HG03045 (cell line): ENCODE measurements at regions not wholly inside any gene's neighbourhood (a gene's known extent, or its start where the extent isn't known, plus 50 kb on each side); places are given as distances from the start of the nearest gene placed in this dataset.
"Not testable (repeated sequence)": the region's sequence is repeated elsewhere in the genome, so short reads cannot be mapped to it uniquely, and the experiment has no call there.

Experiments used
- ATAC-seq: cut with Tn5 transposase; IDR thresholded peaks from one replicate; pipeline ENCODE4 v1.9.1; 2021; ENCODE audit warnings: mild to moderate bottlenecking, moderate library complexity; ENCODE audit not compliant: unreplicated experiment

DNA sequence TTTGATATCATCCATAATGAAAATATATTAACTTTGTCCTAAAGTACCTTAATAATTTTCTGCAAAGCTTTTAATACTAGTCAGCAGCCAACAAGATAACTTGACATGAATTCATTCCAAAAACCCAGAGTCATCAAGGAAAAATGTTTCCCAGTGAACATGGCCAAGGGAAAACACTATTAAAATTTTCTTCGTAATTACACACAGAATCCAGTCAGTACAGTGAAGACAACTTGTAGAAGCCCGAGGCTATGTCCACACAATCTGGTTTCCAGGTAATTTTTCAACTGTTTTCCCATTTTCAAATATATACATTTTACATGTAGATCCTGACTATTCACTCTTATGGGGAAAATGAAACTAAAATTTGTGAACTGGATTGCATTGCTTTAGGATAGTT is 600.9 kb downstream of the CDH8 start:
- ATAC-seq = no peak

DNA sequence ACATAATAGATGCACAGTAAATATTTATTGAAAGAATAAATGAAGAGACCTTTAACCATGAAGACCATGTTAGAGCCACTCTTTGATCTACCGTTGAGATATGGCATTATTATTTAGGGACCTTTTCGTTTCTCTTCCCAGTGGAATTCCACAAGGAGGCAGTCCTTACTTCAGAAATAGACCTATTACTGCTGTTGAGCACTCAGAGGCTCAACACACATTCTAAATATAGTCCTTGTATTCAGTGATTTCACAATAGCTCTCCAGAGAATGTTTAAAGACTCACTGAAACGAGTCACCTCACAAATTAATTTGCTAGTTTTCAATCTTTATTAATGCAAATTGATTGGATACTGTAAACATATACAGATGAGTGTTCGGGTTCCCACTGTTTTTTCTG is 603.8 kb downstream of the CDH8 start:
- ATAC-seq = no peak

DNA sequence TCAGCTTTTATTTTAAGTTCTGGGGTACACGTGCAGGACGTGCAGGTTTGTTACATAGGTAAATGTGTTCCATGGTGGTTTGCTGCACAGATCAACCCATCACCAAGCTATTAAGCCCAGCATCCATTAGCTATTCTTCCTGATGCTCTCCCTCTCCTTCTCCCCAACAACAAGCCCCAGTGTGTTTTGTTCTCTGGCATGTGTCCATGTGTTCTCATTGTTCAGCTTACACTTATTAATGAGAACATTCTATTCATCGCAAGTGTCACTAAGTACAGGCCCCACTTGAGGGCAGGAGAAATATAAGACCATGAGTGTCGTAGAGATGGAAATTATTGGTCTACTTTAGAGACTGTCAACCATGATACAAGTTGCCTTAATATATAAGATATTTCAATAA is 615.1 kb downstream of the CDH8 start:
- no peak for ATAC-seq

DNA sequence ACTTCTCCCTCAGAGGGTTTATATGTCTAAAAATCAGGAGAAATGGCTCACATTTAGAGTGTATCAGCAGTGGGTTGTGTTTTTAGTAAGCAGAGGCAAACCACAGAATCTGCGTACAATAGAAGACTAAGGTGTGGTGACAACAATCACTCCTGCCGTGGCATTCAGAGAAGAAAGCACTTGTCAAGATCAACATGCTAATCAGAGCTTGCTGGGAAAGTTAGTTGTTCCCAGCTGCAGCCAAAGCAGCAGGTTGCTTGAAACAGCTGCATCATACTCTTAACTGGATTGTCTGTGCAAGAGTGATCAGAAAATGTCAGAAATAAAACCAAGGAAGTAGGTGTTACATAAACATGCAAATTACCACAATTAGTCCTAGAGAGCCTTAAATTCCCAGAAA is 616.4 kb downstream of the CDH8 start:
- ATAC-seq = no peak

DNA sequence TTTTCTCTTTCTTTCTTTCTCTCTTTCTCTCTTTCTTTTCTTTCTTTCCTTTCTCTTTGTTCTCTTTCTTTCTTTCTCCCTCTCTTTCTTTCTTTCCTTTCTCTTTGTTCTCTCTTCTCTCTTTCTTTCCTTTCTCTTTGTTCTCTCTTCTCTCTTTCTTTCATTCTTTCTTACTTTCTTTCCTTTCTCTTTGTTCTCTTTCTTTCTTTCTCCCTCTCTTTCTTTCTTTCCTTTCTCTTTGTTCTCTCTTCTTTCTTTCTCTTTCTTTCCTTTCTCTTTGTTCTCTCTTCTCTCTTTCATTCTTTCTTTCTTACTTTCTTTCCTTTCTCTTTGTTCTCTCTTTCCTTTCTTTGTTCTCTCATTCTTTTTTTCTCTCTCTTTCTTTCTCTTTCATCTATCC is 617.4 kb downstream of the CDH8 start:
- ATAC-seq = not testable (repeated sequence)

DNA sequence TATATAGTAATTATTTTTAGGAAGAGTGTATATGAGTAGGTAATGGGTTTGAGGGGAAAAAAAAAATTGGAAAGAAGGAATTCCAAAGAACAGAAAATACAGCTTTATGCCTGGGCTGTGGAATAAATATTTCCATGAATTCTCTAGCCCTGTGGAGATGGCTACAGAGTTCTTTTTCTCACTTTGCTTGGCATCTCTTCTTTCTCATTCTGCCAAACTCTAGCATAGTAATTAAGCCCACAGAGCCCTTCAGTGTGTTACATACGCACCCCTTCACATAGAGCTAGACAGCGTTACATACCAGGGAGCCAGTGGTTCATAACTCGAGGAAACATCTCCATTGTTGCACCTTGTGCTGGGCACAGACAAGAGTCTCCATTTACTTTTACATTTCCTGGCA is 621.1 kb downstream of the CDH8 start:
- no peak for ATAC-seq

DNA sequence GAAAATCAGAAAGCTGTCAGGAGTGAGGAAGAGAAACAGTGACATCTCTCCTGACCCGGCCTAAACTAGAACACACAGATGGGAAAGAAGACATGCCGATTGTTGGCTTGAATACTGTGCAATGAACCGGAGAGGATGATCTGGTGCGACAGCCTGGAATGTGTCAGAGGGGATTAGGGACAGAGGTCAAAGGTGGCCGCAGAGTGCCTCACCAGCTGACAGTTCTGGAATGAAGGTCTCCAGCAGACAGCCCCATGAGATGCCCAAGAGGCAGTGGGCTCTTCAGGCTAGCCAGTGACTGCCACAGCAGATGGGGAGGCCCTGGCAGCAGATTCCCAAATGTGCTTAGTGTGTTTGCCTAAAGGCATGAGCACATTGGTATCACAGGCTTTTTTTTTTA is 623.2 kb downstream of the CDH8 start:
- no peak for ATAC-seq

DNA sequence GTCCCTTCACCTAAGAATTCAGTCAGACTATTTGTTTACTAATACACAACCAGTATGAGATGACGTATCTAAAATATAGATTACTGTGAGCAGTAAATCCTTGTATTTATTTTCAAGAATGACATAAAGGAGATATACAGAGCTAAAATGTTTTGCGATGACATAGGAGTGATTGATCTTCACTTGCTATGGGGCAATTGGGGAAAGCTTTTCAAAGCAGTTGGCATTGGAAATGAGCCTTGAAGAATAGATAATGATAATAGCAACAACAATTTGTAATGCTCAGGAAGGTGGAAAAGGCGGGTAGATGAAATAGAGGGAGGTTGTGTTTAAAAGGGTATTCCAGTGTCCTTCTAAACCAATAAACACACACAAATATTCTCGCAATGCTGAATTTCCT is 623.7 kb downstream of the CDH8 start:
- ATAC-seq = no peak

DNA sequence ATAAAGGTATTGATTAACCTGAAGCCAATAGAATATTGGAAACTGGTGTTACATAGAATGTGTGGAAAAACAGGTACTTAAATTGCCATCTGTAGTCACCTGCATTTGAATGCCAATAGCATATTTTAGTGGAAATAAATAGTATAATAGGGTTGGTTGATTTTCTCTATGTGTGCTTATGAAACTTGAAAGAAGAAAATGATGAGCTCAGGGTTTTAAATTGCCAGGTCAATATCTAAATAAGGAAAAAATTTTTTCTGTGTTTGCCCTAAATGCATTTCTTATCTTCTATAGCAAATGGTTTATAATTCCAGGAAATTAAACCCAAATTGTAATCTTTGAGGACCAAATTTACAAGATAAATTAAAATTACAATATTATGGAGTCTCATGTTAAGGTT is 626.6 kb downstream of the CDH8 start:
- ATAC-seq = no peak

DNA sequence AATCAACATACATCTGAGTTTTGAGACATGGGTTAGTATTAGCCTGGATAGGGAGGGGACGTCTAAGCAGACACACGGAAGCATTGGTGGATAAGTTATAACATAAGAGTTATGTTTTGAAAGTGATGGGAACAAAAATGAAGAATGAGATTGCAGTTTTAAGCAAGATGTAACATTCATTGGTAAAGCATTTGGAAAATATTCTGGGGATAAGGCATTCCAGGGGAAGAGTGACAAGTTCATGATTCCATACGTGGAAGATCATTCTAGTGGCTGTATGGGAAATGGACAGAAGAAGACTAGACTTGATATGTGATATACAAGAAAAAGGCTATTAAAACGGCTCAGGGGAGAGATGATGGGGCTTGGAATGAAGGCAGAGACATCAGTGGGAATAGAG is 632.9 kb downstream of the CDH8 start:
- ATAC-seq = no peak

DNA sequence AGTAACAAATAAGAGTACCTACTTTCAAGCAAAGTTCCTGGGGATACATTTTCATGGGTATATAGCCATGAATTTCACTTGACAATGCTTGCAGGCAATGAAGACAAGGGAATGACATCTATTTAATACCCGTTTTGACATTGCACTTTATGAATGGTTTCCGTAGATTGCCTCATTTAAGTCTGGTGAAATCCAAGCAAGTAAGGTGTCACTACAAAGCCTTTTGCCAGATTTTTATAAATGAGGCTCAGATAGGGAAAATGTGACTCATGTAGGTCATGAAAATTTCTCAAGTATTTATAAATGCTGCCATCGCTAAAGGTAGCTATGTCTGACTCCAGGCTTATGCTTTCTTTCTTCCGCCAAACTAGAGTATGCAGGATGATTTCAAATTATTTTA is 644.3 kb downstream of the CDH8 start:
- ATAC-seq = no peak

DNA sequence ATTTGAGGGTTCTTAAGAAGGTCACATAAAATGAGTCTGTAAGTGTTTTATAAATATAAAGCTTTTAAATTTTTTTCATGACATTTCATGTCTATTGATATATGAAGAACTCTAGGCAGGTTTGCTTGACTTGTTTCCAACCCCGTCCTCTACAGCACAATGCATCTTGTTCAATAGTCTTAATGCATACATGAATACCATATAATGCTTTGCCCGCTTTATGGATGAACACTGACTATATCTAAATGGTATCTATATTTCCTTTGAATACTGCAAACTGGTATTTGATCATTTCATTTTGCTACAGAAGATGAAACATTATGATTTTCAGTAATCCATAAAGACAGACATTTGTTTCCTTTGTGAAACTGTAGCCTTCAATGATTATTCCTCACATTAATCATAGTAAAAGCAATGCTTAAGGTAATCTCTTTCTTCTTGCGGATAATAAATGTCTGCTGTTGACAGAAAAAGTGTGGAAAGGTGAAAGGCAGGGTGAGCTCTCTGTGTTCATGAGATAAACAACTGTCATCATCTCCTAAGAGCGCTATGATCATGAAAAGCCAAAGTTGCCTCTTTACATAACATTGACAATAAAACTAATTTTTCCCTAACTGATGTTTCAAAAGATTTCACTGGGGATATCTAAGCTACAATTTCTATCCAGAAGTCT is 645.1 kb downstream of the CDH8 start:
- ATAC-seq = no peak

DNA sequence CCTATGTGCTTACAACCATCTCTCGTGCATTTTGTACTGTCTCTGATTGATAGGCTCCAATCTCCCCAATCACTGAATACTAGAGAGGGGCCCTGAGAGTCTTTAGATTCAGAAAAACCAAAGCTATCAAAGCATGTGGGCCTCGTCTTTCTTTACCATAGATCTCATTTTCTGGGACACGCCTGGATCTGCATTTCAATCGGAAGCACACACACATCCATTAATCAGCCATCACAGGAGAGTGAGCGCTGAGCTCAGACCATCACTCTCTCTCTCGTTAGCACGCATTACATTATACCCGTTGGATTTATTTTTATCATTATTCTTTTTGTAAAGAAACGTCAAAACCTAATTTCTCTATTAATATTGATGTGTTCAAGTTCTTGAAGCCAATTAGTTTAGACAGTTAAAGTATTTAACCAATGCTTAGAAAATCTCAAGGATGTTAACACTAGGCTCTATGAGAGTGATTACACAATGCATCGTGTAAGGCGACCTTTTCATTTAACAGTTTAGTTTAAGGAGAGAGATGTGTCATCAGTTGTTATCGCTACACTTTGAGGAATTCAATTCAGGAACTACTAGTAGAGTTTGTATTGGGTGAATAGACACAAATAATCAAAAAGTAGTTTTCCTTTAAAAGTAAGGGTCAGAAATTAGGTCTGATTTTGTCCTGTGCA is 650.7 kb downstream of the CDH8 start:
- ATAC-seq = no peak

DNA sequence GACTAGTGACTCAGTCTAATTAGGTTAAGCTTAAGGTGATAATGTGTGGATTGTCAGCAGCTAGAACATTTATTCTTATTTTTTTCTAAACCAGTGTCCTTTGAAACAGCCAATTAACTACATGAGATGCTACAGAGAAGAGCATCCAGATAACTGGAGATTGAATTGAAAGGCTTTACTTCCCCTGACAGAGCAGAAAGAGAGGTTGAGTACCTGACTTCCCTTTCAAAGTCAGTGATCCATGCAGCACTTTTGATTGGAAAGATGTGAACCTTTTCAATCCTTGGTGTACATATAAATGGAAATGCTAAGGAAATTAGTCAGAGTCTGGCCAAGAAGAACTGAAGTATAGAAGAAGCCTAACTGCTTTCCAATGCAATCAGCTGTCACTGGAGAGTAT is 653.8 kb downstream of the CDH8 start:
- no peak for ATAC-seq

DNA sequence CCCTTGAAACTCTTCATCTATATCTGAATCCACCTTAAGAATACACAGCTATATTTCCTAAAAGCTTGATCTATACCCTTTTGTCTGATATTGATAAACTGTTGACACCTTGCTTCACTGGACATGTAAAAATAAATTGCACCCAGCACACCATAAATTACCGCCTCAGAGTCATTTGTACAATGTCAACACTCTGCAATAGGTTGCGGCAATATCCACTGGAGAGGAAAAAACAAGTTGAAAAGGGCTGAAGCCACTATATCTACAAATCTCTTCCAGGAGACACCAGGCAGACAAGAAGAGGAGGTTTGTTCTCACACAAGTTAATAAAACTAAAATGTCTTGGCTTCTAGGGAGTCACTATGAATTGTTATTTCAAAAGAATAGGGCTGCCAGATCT is 656.9 kb downstream of the CDH8 start:
- no peak for ATAC-seq

DNA sequence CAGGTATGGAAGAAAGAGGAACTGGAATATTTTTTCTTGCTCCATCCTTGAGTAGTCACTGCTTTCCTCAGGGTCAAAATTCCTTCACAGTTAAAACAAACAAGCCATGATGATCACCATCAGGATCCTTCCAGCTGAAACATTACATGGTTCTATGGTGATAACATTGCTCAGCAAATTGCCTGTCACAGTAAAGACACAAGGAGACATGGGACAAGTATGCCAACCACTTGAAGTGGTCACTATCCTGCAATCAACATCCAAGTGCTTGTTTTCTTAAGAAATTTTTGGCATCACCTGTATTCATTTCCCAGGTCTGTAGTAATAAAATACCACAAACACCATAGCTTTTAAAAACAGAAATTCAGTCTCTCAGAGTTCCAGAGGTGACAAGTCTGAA is 662.2 kb downstream of the CDH8 start:
- ATAC-seq = no peak

DNA sequence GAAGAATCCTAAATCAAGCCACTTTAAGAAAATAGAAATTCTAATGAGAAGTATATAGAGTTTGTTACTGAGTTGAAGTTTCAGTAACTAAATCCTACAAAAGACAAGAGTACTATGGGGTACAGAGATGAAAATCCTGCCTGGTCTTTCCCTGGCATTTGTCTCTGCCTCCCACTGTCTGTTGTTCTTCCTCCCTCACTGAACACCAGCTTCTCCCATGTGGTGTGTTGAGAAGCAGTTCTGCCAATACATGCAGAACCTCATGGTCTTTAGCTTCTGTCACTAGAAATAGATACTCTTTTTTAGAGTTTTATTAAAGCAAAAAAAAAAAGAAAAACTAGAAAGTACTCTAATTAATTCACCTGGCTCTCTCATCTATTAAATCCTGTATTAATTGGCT is 664.4 kb downstream of the CDH8 start:
- no peak for ATAC-seq

DNA sequence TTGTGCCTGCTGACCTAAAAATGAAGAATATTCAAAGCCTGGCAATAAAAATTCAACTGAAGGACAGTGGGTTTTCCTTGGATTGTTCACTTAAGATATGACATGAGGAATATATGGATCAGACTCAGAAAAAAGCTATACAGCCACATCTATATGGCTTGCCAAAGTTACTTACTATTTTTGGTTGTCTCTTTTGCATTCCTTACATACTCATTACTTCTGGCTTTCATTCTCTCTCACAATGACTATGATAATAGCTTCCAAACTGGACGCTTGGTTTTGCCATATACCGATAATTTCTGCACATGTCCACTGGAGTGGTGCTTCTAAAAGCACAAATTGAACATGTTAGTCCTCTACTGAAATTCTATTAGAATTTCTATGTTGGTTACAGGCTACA is 664.9 kb downstream of the CDH8 start:
- no peak for ATAC-seq

DNA sequence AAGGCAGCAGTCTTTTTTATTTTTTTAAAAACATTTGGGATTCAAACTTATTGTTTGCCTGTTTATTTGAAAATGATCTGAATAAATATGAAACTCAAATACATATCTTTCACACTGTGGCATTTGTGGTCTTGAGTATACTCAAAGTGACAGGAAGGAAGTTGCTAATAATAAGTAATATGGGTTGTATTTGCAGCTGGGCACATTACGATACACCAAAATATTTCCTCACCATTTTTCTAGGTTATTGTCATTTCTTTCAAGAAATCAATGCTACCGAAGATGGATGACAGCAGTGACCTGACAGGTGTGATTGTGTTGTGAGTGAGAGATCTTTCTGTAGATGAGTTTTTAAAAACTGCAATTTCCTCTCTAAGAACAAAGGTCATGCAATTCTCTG is 665.7 kb downstream of the CDH8 start:
- ATAC-seq = no peak

DNA sequence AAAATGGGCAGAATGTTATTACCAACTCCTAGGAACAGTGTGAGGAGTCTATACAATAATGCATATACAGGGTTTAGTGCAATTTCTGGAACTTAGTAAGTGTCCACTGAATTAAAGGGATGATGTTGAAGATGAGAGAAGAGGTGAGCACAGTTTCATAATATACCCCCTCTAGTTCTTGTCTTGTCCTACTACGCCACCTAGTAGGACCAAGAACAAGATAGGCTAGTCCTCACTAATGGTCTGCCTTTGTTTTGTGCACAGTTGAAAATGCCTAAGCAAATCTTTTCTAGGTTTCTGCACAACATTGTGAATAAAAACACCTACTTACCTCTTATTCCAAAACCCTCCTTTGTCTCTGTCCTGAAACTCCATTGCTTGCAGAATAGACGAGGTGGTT is 670.2 kb downstream of the CDH8 start:
- ATAC-seq = no peak

DNA sequence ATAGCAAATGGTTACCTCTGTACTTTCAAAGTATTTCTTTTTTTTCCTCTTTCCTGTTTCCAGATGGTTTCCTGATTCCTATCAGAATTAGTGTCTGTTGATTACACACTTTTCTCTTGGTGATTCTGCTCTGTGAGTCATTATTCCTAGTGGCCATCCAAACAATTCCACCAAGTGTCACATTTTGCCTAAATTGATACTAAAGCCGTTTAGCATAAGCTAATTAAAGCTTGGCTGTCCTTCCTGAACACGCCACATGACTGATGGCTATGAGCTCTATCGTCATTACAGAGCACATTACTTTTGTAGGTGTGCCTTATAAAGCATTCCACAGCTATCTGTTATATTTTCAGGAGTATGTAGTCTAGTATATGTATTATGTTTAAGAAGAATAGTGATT is 671.2 kb downstream of the CDH8 start:
- ATAC-seq = no peak

DNA sequence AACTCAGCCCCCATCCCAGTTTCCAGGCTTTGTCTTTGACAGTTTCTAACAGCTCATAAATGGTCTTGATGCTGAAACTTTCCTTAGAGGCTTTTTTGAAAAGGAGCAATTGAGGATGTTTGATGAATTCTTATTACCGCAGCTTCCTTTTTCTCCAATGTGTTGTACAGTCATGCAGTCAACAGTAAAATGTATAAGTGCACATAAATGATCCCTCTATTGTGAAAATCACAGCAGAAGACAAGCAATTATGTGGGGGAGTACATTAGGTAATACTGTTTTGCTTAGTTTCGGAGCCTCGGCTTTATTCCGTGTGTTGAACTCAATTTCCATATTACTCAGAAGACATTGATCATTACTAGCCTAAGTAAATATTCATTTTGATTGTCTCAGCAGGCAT is 673.7 kb downstream of the CDH8 start:
- no peak for ATAC-seq

DNA sequence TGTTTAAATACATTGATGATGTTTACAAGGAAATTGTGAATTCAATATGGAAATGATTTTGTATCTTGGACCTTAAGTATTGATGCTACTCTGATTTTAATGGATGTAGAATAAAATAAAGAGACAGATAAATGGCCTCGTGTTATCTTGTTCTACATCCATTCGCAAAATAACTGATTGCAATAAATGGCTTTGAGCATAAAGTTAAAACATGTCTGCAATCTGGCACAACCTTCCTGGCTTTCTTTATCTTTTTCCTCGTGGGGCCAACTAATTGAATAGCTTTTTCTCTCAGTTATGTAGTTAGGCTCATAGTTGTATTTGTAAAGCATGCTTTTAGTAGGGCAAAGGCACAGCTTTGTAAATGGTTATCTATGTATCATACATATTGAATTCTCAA is 691.4 kb downstream of the CDH8 start:
- no peak for ATAC-seq
